ENCODE measurements at regions not wholly inside any gene's neighbourhood (a gene's known extent, or its start where the extent isn't known, plus 50 kb on each side); places are given as distances from the start of the nearest gene placed in this dataset.

DNA sequence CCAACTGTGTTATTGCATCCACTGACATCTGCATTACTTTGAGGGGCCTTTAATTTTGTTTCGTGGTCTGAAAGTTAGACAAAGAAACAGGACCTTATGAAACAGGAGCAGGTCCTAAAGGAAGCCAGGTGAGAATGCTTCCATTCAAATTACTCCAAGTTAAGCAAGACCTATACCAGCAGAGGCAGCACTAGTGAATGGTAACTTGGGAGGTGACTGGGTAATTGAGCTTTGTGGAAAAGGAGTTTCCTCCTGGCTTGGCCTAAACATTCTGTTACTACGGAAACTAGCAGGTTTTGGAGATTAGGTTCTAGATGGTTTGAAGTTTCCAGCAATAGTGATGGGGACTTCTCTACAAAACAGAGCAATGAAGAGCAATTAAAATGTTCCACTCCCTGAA lies 173.5 kb downstream of the NKX6-1 start:
- intact Hi-C loops (cut with micrococcal nuclease; ENCODE audit: unreplicated experiment) (no loop called here), in situ Hi-C loops (cut with MboI) (no loop called here)
- WGBS (ENCODE audit: insufficient coverage, insufficient replicate concordance, low lambda C conversion rate, missing lambda C conversion rate), result 0% methylated on average over 2 of the region's 2 CpGs
- H3K9ac ChIP-seq (ENCODE audit: control insufficient read depth, insufficient read depth, low read length), result no peak overlapping the region
- POLR2A ChIA-PET, result no interaction called here
- no peaks in the 10 kb centered on the region for H3K4me1 ChIP-seq (ENCODE audit: control insufficient read depth, insufficient read depth, low read length)
- FAIRE-seq, result no peak
- H3K27me3 ChIP-seq (replicated peaks in 1 of 2; ENCODE audit: control insufficient read depth in 2 of 2, insufficient read depth in 2 of 2, low read length in 1 of 2), result no peaks in the 10 kb centered on the region
- CTCF ChIA-PET, result no interaction called here
- H3K4me3 ChIP-seq, result no peak overlapping the region
- SMC1A ChIA-PET (ENCODE audit: uncharacterized antibody, unreplicated experiment), result no interaction called here
- H3K27ac ChIP-seq (ENCODE audit: control insufficient read depth, insufficient read depth), result no peak overlapping the region
- no peak overlapping the region for H2AFZ ChIP-seq (ENCODE audit: control insufficient read depth, low read depth, low read length)
- H3K9me3 ChIP-seq (replicated peaks; ENCODE audit: control insufficient read depth, insufficient read depth, low read length), result no peaks in the 10 kb centered on the region
- DNase-seq (ENCODE audit: low read depth, low spot score), result no peak
- no peaks in the 10 kb centered on the region for H3K79me2 ChIP-seq (ENCODE audit: control insufficient read depth, insufficient read depth, low read length)
- no peaks in the 10 kb centered on the region for H3K36me3 ChIP-seq (ENCODE audit: control insufficient read depth in 2 of 2, insufficient read depth in 2 of 2, low read length in 1 of 2)
- RAD21 ChIA-PET (ENCODE audit: unreplicated experiment), result no interaction called here
- ATAC-seq, result no peak
- BruUV-seq (replicated peaks), result no TSS peak
- no peak overlapping the region for H3K4me2 ChIP-seq (ENCODE audit: control insufficient read depth, insufficient read depth)
- H4K20me1 ChIP-seq (ENCODE audit: control insufficient read depth, insufficient read depth), result no peaks in the 10 kb centered on the region
- TF ChIP-seq ETV6 (conservative IDR thresholded peaks at IDR 0.05 in 1 of 2, IDR thresholded peaks at IDR 0.05 in 1 of 2; ENCODE audit: borderline replicate concordance in 1 of 2, low read depth in 1 of 2), result no peak
- TF ChIP-seq, protein P1, sequence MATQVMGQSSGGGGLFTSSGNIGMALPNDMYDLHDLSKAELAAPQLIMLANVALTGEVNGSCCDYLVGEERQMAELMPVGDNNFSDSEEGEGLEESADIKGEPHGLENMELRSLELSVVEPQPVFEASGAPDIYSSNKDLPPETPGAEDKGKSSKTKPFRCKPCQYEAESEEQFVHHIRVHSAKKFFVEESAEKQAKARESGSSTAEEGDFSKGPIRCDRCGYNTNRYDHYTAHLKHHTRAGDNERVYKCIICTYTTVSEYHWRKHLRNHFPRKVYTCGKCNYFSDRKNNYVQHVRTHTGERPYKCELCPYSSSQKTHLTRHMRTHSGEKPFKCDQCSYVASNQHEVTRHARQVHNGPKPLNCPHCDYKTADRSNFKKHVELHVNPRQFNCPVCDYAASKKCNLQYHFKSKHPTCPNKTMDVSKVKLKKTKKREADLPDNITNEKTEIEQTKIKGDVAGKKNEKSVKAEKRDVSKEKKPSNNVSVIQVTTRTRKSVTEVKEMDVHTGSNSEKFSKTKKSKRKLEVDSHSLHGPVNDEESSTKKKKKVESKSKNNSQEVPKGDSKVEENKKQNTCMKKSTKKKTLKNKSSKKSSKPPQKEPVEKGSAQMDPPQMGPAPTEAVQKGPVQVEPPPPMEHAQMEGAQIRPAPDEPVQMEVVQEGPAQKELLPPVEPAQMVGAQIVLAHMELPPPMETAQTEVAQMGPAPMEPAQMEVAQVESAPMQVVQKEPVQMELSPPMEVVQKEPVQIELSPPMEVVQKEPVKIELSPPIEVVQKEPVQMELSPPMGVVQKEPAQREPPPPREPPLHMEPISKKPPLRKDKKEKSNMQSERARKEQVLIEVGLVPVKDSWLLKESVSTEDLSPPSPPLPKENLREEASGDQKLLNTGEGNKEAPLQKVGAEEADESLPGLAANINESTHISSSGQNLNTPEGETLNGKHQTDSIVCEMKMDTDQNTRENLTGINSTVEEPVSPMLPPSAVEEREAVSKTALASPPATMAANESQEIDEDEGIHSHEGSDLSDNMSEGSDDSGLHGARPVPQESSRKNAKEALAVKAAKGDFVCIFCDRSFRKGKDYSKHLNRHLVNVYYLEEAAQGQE (IDR thresholded peaks at IDR 0.05; ENCODE audit: low read depth, low read length), result no peak
- TF ChIP-seq ASH2L (IDR thresholded peaks at IDR 0.05; ENCODE audit: borderline replicate concordance, low read depth), result no peak
- TF ChIP-seq, protein P2, sequence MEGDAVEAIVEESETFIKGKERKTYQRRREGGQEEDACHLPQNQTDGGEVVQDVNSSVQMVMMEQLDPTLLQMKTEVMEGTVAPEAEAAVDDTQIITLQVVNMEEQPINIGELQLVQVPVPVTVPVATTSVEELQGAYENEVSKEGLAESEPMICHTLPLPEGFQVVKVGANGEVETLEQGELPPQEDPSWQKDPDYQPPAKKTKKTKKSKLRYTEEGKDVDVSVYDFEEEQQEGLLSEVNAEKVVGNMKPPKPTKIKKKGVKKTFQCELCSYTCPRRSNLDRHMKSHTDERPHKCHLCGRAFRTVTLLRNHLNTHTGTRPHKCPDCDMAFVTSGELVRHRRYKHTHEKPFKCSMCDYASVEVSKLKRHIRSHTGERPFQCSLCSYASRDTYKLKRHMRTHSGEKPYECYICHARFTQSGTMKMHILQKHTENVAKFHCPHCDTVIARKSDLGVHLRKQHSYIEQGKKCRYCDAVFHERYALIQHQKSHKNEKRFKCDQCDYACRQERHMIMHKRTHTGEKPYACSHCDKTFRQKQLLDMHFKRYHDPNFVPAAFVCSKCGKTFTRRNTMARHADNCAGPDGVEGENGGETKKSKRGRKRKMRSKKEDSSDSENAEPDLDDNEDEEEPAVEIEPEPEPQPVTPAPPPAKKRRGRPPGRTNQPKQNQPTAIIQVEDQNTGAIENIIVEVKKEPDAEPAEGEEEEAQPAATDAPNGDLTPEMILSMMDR (IDR thresholded peaks at IDR 0.05 in 2 of 3, conservative IDR thresholded peaks at IDR 0.05 in 1 of 3; ENCODE audit: control insufficient read depth in 2 of 3, extremely low read depth in 1 of 3, insufficient read depth in 1 of 3, low read depth in 3 of 3, low read length in 3 of 3), result no peak
- TF ChIP-seq TARDBP (IDR thresholded peaks at IDR 0.05; ENCODE audit: borderline replicate concordance), result no peak
- no peak for TF ChIP-seq EED (IDR thresholded peaks at IDR 0.05; ENCODE audit: low read depth)
- TF ChIP-seq SIX5 (IDR thresholded peaks at IDR 0.05; ENCODE audit: low read depth, low read length, severe bottlenecking), result no peak
- TF ChIP-seq, protein P3, sequence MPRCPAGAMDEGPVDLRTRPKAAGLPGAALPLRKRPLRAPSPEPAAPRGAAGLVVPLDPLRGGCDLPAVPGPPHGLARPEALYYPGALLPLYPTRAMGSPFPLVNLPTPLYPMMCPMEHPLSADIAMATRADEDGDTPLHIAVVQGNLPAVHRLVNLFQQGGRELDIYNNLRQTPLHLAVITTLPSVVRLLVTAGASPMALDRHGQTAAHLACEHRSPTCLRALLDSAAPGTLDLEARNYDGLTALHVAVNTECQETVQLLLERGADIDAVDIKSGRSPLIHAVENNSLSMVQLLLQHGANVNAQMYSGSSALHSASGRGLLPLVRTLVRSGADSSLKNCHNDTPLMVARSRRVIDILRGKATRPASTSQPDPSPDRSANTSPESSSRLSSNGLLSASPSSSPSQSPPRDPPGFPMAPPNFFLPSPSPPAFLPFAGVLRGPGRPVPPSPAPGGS (IDR thresholded peaks at IDR 0.05; ENCODE audit: borderline replicate concordance, insufficient read depth, low read depth, low read length, poor library complexity, severe bottlenecking), result no peak
- TF ChIP-seq CHD1 (IDR thresholded peaks at IDR 0.05; ENCODE audit: low read depth, low read length), result no peak
- TF ChIP-seq USF2 (IDR thresholded peaks at IDR 0.05; ENCODE audit: borderline replicate concordance, low read depth, low read length), result no peak
- no peak for TF ChIP-seq SMAD1 (IDR thresholded peaks at IDR 0.05; ENCODE audit: low read depth, partially characterized antibody)
- no peak for TF ChIP-seq PKNOX1 (IDR thresholded peaks at IDR 0.05)
- TF ChIP-seq BRCA1 (IDR thresholded peaks at IDR 0.05; ENCODE audit: low read depth, low read length), result no peak
- no peak for TF ChIP-seq IRF5 (IDR thresholded peaks at IDR 0.05; ENCODE audit: borderline replicate concordance)
